ENCODE measurements at regions not wholly inside any gene's neighbourhood (a gene's known extent, or its start where the extent isn't known, plus 50 kb on each side); places are given as distances from the start of the nearest gene placed in this dataset.

GRCh38 chr3:127482216-127483004 is 108.1 kb downstream of the TPRA1 start:
- TF ChIP-seq EZH2 (IDR thresholded peaks at IDR 0.05; ENCODE audit: low read depth) = no peak
- no peak for TF ChIP-seq CTCF (conservative IDR thresholded peaks at IDR 0.05)
